ENCODE measurements at regions not wholly inside any gene's neighbourhood (a gene's known extent, or its start where the extent isn't known, plus 50 kb on each side); places are given as distances from the start of the nearest gene placed in this dataset.

DNA sequence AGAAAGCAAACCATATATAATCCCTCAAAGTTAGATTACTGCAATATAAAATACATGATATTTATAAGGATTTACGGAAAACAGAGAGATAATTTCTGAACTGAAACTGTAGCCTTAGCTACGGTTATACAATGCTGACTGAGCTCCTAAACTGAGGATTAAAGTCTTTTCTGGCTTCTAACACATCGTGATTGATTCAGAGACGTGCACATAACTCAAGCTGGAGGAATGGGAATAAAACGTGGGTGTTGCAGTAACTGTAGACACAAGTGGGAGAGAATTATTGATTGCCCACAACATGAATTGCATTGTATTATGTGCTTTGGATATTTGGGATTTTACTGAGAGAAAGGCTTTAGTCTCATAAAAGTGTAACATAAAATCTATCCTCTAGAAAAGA lies 418.0 kb upstream of the OPRM1 start (continued):
- TF ChIP-seq, protein P1, sequence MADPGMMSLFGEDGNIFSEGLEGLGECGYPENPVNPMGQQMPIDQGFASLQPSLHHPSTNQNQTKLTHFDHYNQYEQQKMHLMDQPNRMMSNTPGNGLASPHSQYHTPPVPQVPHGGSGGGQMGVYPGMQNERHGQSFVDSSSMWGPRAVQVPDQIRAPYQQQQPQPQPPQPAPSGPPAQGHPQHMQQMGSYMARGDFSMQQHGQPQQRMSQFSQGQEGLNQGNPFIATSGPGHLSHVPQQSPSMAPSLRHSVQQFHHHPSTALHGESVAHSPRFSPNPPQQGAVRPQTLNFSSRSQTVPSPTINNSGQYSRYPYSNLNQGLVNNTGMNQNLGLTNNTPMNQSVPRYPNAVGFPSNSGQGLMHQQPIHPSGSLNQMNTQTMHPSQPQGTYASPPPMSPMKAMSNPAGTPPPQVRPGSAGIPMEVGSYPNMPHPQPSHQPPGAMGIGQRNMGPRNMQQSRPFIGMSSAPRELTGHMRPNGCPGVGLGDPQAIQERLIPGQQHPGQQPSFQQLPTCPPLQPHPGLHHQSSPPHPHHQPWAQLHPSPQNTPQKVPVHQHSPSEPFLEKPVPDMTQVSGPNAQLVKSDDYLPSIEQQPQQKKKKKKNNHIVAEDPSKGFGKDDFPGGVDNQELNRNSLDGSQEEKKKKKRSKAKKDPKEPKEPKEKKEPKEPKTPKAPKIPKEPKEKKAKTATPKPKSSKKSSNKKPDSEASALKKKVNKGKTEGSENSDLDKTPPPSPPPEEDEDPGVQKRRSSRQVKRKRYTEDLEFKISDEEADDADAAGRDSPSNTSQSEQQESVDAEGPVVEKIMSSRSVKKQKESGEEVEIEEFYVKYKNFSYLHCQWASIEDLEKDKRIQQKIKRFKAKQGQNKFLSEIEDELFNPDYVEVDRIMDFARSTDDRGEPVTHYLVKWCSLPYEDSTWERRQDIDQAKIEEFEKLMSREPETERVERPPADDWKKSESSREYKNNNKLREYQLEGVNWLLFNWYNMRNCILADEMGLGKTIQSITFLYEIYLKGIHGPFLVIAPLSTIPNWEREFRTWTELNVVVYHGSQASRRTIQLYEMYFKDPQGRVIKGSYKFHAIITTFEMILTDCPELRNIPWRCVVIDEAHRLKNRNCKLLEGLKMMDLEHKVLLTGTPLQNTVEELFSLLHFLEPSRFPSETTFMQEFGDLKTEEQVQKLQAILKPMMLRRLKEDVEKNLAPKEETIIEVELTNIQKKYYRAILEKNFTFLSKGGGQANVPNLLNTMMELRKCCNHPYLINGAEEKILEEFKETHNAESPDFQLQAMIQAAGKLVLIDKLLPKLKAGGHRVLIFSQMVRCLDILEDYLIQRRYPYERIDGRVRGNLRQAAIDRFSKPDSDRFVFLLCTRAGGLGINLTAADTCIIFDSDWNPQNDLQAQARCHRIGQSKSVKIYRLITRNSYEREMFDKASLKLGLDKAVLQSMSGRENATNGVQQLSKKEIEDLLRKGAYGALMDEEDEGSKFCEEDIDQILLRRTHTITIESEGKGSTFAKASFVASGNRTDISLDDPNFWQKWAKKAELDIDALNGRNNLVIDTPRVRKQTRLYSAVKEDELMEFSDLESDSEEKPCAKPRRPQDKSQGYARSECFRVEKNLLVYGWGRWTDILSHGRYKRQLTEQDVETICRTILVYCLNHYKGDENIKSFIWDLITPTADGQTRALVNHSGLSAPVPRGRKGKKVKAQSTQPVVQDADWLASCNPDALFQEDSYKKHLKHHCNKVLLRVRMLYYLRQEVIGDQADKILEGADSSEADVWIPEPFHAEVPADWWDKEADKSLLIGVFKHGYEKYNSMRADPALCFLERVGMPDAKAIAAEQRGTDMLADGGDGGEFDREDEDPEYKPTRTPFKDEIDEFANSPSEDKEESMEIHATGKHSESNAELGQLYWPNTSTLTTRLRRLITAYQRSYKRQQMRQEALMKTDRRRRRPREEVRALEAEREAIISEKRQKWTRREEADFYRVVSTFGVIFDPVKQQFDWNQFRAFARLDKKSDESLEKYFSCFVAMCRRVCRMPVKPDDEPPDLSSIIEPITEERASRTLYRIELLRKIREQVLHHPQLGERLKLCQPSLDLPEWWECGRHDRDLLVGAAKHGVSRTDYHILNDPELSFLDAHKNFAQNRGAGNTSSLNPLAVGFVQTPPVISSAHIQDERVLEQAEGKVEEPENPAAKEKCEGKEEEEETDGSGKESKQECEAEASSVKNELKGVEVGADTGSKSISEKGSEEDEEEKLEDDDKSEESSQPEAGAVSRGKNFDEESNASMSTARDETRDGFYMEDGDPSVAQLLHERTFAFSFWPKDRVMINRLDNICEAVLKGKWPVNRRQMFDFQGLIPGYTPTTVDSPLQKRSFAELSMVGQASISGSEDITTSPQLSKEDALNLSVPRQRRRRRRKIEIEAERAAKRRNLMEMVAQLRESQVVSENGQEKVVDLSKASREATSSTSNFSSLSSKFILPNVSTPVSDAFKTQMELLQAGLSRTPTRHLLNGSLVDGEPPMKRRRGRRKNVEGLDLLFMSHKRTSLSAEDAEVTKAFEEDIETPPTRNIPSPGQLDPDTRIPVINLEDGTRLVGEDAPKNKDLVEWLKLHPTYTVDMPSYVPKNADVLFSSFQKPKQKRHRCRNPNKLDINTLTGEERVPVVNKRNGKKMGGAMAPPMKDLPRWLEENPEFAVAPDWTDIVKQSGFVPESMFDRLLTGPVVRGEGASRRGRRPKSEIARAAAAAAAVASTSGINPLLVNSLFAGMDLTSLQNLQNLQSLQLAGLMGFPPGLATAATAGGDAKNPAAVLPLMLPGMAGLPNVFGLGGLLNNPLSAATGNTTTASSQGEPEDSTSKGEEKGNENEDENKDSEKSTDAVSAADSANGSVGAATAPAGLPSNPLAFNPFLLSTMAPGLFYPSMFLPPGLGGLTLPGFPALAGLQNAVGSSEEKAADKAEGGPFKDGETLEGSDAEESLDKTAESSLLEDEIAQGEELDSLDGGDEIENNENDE (IDR thresholded peaks at IDR 0.05; ENCODE audit: insufficient replicate concordance, low read length), result no peak
- no peak for TF ChIP-seq EGR1 (IDR thresholded peaks at IDR 0.05; ENCODE audit: borderline replicate concordance, low read depth, low read length)
- TF ChIP-seq PHF8 (conservative IDR thresholded peaks at IDR 0.05; ENCODE audit: low read depth, low read length), result no peak
- TF ChIP-seq BRCA1 (IDR thresholded peaks at IDR 0.05; ENCODE audit: low read depth, low read length), result no peak
- no peak for TF ChIP-seq SIRT6 (IDR thresholded peaks at IDR 0.05; ENCODE audit: low read length)
- TF ChIP-seq RAD21 (IDR thresholded peaks at IDR 0.05 in 1 of 2, conservative IDR thresholded peaks at IDR 0.05 in 1 of 2; ENCODE audit: low read depth in 2 of 2, low read length in 2 of 2), result no peak
- no peak for TF ChIP-seq BACH1 (IDR thresholded peaks at IDR 0.05; ENCODE audit: low read length)
- TF ChIP-seq POLR2AphosphoS5 (IDR thresholded peaks at IDR 0.05; ENCODE audit: low read depth, low read length), result no peak
